Head of caudate nucleus (tissue), 42 donors: ENCODE measurements at regions not wholly inside any gene's neighbourhood (a gene's known extent, or its start where the extent isn't known, plus 50 kb on each side); places are given as distances from the start of the nearest gene placed in this dataset.
A peak's percentile ranks its signal among the peaks of the same experiment; 100 is the strongest.
"Not testable (repeated sequence)": the region's sequence is repeated elsewhere in the genome, so short reads cannot be mapped to it uniquely, and the experiment has no call there.

Experiments
- DNase-seq, 42 donors: peaks; one replicate each; pipeline versions ENCODE4 v3.0.0 to v3.0.0-alpha.2; 2020 to 2021; ENCODE audit warnings: mixed read lengths in 7 of 42
- intact Hi-C: fragments of 100-400 bp; cut with DNase I; formaldehyde crosslinking; loops from one replicate; pipeline ENCODE4 v1.15.0; 2022

DNA sequence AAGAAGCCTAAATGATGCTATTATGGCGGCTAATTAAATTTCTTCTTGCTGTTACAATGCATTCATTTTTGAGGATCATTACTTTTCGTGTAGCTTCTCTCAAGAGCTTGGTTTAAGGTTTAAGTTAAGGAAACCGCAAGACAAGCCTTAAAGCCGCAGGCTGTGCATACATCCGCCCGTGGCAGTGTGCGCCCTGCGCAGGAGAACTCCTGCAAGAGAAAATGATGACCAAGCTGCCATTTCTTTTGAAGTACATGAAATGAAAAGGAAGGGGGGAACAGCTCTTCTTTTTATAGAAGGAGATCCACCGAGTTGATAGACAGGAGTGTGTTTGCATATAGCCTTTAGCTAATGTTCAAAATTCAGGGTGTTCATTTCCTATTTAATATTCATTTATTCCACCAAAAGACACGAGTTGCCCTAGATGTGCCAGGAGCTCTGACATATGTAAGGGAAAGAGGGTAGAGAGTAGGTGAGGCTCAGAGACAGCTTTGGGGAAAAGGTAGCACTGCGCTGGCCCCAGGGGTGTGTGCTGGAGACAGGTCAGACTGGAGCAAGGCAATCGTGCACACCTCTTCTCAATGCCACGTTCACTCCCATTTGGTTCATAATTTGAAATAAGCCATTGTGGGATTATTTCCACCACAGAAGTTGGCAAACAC, 112.1 kb upstream of the LDB2 start:
- intact Hi-C loops = no loop called here
- DNase-seq = peak in 24 of 42 donors; percentile 8 to 68 (median 32)

DNA sequence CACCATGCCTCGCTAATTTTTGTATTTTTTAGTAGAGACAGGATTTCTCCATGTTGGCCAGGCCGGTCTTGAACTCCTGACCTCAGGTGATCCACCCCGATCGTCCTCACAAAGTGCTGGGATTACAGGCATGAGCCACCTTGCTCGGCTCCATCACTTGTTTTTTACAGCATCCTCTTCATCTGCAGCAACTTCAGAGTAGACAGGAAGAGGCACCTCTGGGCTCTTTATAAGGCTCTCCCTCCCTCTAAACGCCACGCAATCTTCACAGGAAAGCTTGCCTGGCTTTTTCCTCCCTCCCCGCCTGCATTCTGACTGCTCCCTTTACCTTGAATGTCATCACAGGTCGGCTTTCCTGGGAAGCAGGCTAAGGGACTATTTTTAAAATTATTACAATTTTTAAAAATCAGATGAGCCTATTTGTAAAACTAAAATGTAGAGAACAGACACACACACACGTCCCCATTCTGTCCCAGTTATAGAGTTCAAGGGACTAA, 111.5 kb upstream of the LDB2 start:
- intact Hi-C loops = no loop called here
- peak in 16 of 42 donors; percentile 7 to 60 (median 24) for DNase-seq

DNA sequence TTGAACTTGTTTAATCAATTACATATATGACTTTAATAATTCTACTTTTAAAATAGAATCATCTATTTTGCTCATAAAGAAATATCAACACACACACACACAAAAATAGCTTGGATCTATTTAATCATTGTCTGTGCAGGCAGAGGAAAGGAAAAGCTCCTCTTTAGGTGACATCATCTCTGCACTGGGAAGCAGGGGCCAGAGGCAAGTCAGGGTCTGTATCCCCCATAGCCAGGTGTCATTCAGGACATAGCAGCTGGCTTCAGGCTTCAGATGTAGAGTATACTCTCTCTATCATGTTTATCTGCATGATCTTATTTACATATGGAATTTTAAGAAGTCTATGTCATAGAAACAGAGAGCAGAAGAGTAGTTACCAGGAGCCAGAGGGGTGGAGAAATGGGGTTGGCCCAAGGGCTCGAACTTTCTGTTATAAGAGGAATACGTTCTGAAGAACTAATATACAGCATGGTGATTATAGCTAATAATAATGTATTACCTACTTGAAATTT, 110.4 kb upstream of the LDB2 start:
- intact Hi-C loops = no loop called here
- no peak for DNase-seq

DNA sequence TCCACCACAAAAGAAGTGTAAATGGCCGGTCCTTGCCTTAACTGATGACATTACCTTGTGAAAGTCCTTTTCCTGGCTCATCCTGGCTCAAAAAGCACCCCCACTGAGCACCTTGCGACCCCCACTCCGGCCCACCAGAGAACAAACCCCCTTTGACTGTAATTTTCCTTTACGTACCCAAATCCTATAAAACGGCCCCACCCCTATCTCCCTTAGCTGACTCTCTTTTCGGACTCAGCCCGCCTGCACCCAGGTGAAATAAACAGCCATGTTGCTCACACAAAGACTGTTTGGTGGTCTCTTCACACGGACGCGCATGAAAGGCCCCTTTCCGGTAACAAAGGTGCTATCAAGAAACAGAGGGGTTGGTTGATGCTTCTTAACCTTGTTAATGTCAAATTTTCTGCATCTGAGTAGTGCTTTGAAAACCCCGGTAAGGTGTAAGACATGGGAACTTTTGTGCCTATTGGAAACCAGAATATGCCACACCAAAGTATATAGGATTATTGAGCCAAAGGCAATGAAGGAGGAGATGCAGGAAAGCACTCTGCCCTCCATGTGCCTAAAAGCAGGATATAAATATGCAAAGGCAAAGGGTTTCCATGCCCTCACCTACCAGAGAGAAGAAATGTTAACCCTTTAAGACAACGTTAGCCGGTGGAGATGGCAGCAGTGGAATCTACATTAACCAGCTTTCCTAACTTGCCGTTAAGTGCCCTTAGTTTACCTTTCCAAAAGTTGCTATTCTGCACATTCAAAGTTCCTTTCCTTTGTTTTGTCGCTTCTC, 105.4 kb upstream of the LDB2 start:
- DNase-seq, intact Hi-C loops: not testable (repeated sequence)

DNA sequence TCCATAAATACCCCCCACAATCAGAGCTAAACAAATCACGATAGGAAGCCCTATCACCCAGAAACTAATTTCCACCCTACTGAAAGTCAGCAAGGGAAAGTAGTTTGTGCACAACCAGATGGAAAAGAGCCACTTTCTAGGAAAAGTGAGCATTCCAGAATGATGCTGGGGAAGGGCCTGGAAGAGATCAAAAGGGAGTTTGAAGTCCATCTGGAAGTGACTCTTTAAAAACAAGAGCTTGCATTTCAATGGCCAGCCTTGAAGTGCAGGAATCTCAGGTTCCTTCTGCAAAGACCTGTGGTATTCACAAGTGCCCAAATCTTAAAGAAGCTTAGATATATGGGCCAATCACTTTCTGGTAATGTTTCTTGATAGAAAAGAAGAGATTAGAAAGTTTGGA, 97.0 kb upstream of the LDB2 start:
- intact Hi-C loops = no loop called here
- no peak for DNase-seq

DNA sequence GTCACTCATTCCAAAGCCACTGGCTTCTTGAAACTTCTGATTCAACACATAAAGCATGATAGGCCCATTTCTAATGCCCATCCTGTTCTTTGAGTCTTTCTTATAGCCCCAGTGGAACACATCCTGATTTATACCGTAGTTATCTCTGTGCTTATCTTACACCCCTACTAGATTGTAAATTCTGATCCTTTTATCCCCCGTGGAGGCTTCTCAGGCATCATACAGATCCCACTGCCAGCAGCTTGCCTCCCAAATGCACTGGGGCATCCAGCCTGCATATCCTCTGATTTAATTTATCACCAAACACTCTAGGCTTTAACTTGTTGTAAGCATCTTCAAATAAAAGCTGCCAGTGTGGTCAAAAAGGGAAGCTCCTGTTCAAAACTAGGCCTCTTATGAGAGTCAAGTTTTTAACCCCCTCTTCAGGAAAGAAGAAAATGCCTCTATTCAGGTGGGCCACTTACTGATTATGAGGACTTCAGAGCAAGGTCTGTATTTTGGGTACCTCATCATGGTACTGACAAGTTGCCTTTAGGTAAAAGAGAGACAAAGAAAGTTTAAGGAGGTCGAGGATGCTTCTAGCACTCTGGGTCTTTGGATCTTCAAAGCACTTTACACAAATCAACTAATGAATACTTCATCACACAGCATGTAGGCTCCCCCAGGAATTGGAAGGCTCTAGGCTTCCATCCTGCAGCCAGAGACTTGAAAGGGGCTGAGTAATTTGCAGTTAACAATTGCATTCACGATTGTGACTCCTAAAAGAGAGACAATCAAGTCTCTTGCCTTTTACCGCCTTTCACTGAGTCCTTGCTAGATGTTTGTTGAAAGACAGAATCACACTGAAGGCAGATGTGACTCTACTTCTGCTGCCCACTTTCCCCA, 95.8 kb upstream of the LDB2 start:
- intact Hi-C loops = no loop called here
- DNase-seq = no peak

DNA sequence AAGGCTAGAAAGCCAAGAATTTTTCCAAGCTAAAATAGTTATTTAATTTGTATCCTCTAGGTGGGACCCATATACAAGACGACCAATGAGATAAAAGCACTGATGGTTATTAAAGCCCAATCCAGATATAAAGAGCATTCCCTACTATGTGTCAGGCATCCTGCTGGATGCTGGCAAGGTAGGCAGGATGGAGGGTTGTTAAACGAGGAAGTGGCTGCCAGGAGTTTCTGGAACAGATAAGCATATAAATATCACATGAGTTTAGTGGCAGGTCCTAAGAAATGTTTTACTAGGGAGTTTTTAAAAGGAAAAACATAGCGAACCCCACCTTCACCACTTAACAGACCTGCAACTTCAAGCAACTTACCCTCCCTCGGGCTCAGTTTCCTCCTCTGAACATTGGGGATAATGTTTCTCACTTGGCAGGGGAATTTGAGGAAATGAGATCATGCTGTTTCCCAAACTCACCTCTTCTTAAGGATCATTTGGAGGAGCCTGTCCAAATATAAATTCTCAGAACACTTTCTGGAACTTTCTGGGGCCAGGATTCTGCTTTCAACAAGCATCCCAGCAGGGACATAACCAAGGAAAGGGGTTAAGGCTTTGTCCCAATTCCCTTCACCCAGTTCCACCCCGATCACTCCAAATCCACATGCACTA, 94.3 kb upstream of the LDB2 start:
- DNase-seq = no peak

DNA sequence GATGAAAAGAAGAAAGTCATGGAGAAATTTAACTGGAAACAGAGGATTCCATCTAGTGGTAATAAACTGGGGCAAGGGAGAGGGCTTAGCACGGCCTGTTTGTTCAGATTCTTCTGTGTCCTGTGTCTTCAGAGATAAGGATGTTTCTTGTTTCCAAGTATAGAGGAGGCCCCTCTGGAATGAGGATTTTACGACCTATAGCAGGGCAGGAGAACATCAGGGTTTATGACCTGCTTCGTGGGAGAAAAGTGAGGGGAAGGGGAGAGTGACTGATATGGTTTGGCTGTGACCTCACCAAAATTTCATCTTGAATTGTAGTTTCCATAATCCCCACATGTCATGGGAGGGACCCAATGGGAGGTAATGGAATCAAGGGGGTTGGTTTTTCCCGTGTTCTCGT, 93.0 kb upstream of the LDB2 start:
- DNase-seq = no peak
- intact Hi-C loops = no loop called here

More for the DNA sequence above, 94.3 kb upstream of the LDB2 start:
- intact Hi-C loops = no loop called here

DNA sequence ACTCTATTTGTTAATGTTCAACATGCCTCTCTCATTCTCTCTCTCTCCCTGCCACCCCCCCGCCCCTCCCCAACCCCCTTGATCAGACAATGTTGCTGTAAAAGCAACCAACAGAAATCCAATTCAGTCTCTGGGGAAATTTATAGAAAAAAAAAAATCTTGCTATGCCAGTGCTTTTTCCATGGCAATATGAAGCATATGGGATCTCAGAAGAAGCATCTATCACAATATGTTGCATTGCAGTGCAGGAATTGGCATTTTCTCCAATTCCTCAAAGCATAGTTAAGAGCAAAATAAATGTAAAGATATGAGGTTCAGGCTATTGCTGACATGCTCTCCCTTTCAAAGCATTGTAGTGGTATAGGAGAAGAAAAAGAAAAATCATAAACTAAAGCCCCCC, 90.9 kb upstream of the LDB2 start:
- DNase-seq = no peak
- intact Hi-C loops = no loop called here

DNA sequence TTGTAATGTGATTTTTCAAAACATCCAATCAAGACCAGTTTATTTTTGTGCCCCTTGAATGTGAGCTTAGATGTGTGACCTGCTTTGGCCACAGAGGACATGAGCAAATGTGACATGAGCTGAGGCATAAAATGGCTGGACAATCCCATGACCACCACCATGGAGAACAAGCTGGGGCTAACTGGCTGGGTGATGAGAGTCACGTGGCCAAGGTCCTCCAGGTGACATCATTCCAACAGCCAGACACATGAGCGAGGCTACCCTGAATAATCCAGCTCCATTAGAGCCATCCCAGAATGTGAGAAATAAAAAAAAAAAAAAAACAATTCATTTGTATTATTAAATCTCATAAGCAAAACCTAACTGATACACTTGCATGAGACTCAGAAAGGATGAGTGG, 90.4 kb upstream of the LDB2 start:
- DNase-seq = no peak
- intact Hi-C loops = no loop called here

DNA sequence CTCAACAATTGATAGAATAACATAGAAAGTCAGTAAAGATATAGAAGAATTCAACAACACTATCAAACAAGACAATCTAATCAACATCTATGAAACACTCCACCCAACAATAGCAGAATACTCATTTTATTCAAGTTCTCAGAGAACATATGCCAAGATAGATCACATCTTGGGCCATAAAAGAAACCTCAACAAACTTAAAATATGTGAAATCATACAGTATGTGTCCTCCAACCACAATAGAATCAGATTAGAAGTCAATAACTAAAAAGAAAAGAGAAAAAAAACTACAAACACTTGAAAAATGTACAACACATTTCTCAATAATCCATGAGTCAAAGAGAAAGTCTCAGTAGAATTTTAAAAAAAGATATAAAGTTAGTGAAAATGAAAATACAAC, 78.6 kb upstream of the LDB2 start:
- intact Hi-C loops = no loop called here
- DNase-seq = no peak

DNA sequence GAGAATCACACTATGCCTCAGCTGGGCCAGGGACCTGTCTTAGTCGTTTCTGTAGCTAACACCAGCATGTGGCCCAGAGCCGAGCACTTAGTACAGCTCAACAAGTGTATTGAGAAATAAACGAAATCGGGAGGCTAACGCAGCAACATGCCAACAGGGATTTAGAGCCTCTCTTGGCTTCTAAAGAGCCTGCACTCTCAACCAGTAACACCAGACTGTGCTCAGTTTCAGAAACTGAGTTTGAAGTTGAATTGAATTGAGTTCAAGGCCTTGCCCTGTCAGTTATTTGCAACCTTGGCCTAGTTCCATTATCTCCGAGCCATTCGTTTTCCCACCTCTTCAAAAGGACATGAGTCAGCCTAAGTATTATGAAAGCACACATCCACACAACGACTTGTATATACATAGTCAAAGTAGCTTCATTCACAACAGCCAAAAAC, 71.3 kb upstream of the LDB2 start:
- intact Hi-C loops = no loop called here
- DNase-seq = no peak

DNA sequence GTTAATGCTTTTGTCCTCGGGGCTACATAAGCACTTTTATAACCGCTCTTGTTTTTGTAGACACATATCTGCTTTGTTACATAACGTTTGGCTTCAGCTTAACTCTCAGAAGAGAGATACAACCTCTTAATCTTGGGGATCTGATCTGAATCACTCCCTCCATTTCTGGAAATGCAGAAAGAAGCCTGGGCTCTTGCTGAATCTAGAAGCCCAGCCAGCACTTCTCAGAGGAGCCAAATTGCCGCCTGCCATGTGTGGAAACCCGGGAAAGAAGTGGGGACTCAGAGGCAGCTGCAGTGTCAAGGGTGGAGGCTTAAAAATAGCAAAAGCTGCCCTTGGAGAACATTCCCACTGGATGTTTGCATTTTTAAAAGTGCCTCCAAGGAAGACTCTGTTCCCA, 69.3 kb upstream of the LDB2 start:
- intact Hi-C loops = no loop called here
- DNase-seq = peak in 7 of 42 donors; percentile 6 to 44 (median 10)

DNA sequence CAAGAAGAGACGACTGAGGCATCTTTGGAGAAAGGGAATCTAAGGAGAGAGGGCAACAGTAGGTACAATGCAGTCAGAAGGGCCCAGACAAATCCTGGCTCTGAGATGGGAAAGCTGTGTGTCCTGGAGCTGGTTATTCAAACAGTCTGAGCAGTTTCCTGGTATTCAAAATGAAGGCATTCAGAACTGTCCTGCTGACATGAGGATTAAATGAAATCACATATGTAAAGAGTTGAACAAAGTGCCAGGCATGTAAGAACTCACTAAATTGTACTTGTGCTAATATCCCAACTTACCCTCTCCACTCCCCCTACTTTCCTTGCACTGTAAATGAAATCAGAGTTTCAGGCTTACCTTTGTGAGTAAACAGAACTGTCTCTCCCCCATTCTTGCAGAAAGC, 60.9 kb upstream of the LDB2 start:
- intact Hi-C loops = no loop called here

DNA sequence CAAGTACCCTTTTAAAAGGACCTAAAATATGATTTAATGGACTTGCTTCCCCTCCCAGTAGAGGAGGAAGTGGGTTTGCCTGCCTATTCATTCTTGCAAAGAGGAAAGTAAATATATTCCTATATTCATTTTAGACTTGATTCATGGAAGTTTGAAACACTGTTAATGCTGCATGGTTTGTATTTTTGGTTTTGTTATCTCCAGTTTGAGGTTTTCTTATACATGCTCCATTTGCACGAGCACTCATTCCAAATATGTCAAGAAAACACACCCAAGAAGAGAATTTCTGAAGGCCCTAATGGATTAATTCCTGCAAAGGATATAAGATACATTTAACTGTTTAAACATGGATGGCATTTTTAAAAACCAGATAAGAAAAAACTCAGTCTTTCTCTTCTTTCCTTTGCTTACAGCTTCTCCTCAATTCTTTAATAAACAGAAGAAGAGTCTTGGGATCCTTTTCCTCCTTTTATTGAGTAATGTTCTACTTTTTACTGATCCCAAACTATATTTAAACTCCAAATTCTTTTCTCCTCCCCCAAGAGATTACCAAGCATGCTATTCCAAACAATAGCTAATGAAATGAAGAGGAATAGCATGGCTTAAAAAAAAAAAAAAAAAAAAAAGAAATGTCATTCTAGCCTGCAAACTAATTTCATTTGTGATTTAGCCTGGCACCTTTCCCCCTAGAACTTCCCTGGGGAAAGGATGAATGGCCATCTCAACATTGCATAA, 54.6 kb upstream of the LDB2 start:
- DNase-seq = no peak

More for the DNA sequence above, 60.9 kb upstream of the LDB2 start:
- no peak for DNase-seq

DNA sequence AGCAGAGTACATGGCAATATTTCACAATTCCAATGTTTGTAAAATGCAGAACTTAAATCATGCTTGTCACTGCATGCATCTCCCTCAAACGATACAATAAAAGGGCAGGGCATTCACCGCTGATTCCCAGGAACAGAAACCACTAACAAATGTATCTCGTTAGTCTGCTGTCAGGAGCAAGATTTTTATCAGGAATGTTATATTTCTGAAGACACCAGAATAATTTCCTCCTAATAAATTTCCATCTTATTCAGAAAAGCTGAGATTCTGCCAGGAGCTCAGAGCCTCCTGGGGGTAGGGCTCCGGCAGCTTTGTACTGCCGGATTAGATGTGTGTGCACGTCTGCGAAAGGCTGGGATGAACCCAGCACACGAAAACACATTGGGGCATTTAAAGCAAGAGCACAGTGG, 54.0 kb upstream of the LDB2 start:
- intact Hi-C loops = no loop called here
- DNase-seq = peak in 11 of 42 donors; percentile 2 to 34 (median 17)

More for the DNA sequence above, 54.6 kb upstream of the LDB2 start:
- intact Hi-C loops = no loop called here
